SH-SY5Y (cell line): ENCODE measurements at regions not wholly inside any gene's neighbourhood (a gene's known extent, or its start where the extent isn't known, plus 50 kb on each side); places are given as distances from the start of the nearest gene placed in this dataset.

Experiments
- GATA2 ChIP-seq: IDR thresholded peaks from 2 replicates; pipeline ENCODE4 v1.6.1; 2011; ENCODE audit warnings: mild to moderate bottlenecking, low read depth, low read length
- GATA3 ChIP-seq: IDR thresholded peaks from 2 replicates; pipeline ENCODE4 v1.6.1; 2011; ENCODE audit warnings: low read depth, mild to moderate bottlenecking, low read length, moderate library complexity

DNA sequence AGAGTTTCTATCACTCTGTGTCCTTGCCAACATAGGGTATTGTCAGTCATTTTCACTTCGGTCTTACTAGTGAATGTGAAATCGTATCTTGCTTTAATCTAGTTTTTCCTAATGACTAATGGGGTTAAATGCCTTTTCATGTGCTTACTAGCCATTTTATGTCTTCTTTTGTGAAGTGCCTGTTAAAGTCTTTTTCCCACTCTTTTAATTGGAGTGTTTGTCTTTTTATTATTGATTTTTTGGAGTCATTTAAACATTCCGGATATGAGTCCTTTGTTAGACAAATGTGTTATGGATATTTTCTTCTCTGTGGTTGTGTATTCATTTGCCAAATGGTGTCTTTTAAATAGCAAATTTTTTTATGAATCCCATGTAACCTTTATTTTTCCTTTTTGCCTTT is 194.6 kb downstream of the CDH26 start:
- TF ChIP-seq GATA3 (no peak), GATA2 (no peak)
